ENCODE measurements at regions not wholly inside any gene's neighbourhood (a gene's known extent, or its start where the extent isn't known, plus 50 kb on each side); places are given as distances from the start of the nearest gene placed in this dataset.

DNA sequence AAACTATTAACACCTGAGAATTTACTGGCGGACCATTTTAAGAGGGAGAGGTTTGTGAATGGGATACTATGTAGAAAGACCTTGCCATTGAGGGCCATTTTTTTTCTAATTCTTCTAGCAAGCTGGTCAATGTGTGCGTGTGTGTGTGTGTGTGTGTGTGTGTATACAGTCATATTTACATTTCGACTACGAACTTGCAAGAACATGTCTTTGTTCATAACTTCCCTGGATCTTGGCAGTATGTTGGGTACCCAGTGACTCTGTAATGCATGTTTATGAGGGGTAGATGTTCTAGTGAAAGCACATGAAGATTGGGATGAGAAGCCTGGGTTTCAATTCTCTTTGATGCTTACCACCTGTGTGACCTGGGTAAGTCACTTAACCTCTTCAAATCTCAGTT is 133.6 kb downstream of the UBE2E3 start:
- H3K36me3 ChIP-seq (ENCODE audit: control insufficient read depth in 1 of 2, insufficient read depth in 2 of 2, low read length in 2 of 2), result no peaks in the 10 kb centered on the region
- no peaks in the 10 kb centered on the region for H3K4me1 ChIP-seq (ENCODE audit: control insufficient read depth in 1 of 2, insufficient read depth in 2 of 2, low read length in 2 of 2)
- no peak overlapping the region for H3K4me3 ChIP-seq (ENCODE audit: low read depth in 1 of 2, low read length in 2 of 2)
- no peak overlapping the region for H3K27ac ChIP-seq (ENCODE audit: low read length)
- H3K27me3 ChIP-seq (ENCODE audit: low read depth, low read length), result no peaks in the 10 kb centered on the region
- no peaks in the 10 kb centered on the region for H3K9me3 ChIP-seq (ENCODE audit: control insufficient read depth in 1 of 2, low read length in 2 of 2)

DNA sequence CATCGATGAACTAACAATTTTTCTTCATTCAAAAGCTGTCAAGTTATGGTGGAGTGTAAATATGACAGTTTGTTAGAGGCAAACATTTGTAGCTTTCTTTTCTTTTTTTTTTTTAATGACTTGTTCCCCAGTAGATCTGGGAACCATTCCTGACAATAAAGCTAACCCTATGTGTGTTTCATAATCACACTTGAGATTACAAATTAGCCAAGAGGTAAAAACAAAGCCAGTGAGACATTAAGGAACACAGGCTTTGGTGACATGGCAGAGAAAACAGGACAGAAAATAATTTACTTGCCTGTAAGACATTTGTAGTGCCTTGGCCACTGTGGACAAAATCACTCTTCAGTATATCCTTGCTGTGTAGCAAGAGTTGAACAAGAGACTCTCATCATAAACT is 135.9 kb downstream of the UBE2E3 start:
- H3K27ac ChIP-seq (ENCODE audit: low read length), result no peak overlapping the region
- no peaks in the 10 kb centered on the region for H3K9me3 ChIP-seq (ENCODE audit: control insufficient read depth in 1 of 2, low read length in 2 of 2)
- H3K36me3 ChIP-seq (ENCODE audit: control insufficient read depth in 1 of 2, insufficient read depth in 2 of 2, low read length in 2 of 2), result no peaks in the 10 kb centered on the region
- no peaks in the 10 kb centered on the region for H3K4me1 ChIP-seq (ENCODE audit: control insufficient read depth in 1 of 2, insufficient read depth in 2 of 2, low read length in 2 of 2)
- no peaks in the 10 kb centered on the region for H3K27me3 ChIP-seq (ENCODE audit: low read depth, low read length)
- H3K4me3 ChIP-seq (ENCODE audit: low read depth in 1 of 2, low read length in 2 of 2), result no peak overlapping the region

DNA sequence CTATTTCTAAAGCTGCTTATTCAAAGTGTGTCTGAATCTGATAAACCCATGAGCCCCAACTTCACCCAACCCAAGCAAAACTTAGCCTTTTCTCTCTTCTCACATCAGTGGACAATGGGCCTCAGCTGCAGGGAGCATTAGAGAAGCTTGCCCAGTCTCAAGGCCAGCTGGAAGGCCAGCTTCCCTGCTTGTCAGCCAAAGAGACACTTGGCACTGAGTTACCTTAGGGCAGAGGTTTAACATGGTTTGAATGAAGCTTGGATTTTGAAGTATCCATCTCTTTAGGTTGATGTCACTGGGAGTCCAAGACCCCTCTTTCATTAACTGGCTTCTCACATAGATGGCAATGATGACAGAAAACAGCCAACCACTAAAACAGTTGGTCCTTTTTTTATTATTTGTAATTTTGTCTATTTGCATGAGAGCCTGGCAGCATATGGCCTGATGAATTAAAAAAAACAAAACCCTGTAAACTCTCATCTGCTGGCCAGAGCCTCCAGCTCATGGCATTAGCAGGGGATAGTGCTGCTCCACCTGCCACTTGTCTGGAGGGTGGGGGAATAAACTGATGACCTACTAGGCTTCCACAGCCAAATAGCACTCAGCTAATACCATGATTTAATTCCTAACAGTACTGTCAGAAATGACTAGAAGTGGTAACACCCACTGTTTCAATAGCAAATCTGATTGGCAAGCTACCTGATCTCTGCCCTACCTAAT is 137.0 kb downstream of the UBE2E3 start:
- H3K36me3 ChIP-seq (ENCODE audit: control insufficient read depth in 1 of 2, insufficient read depth in 2 of 2, low read length in 2 of 2), result no peaks in the 10 kb centered on the region

DNA sequence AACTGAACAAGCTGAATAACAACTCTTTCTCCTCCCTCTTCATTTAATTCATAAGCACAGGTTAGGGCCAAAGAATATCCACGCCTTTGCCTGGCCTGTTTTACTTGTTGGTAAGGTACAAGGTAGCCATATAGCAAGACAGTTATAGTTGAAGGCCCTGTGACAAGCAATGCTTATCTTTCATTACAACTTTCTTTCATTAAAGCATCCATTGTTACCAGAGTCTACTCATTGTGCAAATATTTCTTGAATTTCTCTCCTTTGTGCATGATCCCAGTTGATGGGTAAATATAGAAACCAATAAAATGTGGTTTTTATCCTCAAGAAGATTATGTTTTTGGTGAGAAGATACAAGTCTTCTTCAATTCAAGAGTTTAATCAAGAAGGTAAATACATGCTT is 140.2 kb downstream of the UBE2E3 start:
- Histone ChIP-seq H3K27me3 (ENCODE audit: low read depth, low read length) (no peaks in the 10 kb centered on the region), H3K27ac (ENCODE audit: low read length) (no peak overlapping the region), H3K36me3 (ENCODE audit: control insufficient read depth in 1 of 2, insufficient read depth in 2 of 2, low read length in 2 of 2) (no peaks in the 10 kb centered on the region), H3K4me1 (ENCODE audit: control insufficient read depth in 1 of 2, insufficient read depth in 2 of 2, low read length in 2 of 2) (no peaks in the 10 kb centered on the region), H3K9me3 (ENCODE audit: control insufficient read depth in 1 of 2, low read length in 2 of 2) (no peaks in the 10 kb centered on the region), H3K4me3 (ENCODE audit: low read depth in 1 of 2, low read length in 2 of 2) (no peak overlapping the region)

More for the DNA sequence above, 137.0 kb downstream of the UBE2E3 start:
- no peaks in the 10 kb centered on the region for H3K27me3 ChIP-seq (ENCODE audit: low read depth, low read length)
- no peaks in the 10 kb centered on the region for H3K9me3 ChIP-seq (ENCODE audit: control insufficient read depth in 1 of 2, low read length in 2 of 2)
- H3K4me3 ChIP-seq (ENCODE audit: low read depth in 1 of 2, low read length in 2 of 2), result no peak overlapping the region
- no peaks in the 10 kb centered on the region for H3K4me1 ChIP-seq (ENCODE audit: control insufficient read depth in 1 of 2, insufficient read depth in 2 of 2, low read length in 2 of 2)
- H3K27ac ChIP-seq (ENCODE audit: low read length), result no peak overlapping the region

DNA sequence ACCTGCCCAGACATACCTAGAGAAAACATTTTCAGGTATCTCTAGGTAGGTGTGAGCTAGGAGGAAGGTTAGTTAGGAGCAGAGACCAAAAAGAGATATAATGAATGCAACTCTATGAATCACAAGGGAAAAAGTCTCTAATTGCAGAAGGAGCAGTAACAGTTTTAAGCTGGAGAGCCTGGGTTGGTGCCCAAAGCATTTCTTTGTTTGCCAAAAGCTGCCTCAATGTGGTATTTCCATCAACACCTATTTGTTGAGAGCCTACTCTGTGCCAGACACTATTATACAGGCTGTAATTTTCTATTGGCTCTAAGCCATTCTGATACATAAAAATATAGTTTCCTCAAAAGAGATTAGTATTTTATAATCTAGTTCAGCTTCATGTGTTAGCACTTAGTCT is 141.6 kb downstream of the UBE2E3 start:
- Histone ChIP-seq H3K9me3 (ENCODE audit: control insufficient read depth in 1 of 2, low read length in 2 of 2) (no peaks in the 10 kb centered on the region), H3K4me3 (ENCODE audit: low read depth in 1 of 2, low read length in 2 of 2) (no peak overlapping the region), H3K4me1 (ENCODE audit: control insufficient read depth in 1 of 2, insufficient read depth in 2 of 2, low read length in 2 of 2) (no peaks in the 10 kb centered on the region), H3K27ac (ENCODE audit: low read length) (no peak overlapping the region), H3K36me3 (ENCODE audit: control insufficient read depth in 1 of 2, insufficient read depth in 2 of 2, low read length in 2 of 2) (no peaks in the 10 kb centered on the region), H3K27me3 (ENCODE audit: low read depth, low read length) (no peaks in the 10 kb centered on the region)

DNA sequence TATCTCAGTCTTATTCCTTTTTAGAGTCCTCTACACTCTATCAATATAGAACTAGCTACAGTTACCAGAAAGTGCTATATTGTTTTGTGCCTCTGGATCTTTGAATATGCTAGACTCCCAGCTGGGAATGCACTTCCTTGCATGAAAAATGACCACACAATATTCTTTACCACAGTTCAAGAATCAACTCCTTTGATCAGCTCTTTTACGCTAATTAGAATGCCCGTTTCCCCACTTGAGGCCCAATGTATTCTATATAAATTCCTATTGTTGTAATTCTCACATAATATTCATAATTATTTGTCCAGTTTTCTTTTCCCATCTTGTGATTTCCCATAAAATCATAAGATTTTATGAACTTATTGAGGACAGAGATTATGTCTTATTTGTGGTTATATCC is 142.2 kb downstream of the UBE2E3 start:
- Histone ChIP-seq H3K4me1 (ENCODE audit: control insufficient read depth in 1 of 2, insufficient read depth in 2 of 2, low read length in 2 of 2) (no peaks in the 10 kb centered on the region), H3K36me3 (ENCODE audit: control insufficient read depth in 1 of 2, insufficient read depth in 2 of 2, low read length in 2 of 2) (no peaks in the 10 kb centered on the region), H3K27ac (ENCODE audit: low read length) (no peak overlapping the region), H3K27me3 (ENCODE audit: low read depth, low read length) (no peaks in the 10 kb centered on the region), H3K4me3 (ENCODE audit: low read depth in 1 of 2, low read length in 2 of 2) (no peak overlapping the region), H3K9me3 (ENCODE audit: control insufficient read depth in 1 of 2, low read length in 2 of 2) (no peaks in the 10 kb centered on the region)

DNA sequence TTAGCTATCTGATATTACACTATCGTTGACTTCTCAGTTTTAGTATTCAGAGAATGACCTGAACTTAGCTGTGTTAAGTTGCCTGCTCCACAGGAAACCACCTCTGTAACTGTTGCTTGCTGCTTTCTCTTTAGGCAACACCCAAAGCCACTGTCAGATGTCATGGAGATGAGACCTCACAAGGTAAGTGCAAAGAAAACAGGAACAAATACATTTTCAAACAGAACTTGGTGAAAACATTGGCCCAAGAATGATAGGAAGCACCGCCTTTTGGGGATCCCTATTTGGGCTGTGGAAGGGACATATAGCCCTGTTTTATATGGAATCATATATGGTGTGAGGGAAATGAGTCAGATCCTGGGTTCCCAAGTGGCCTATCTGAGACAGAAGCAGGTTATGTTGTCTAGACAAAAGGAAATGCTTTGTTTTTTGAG is 143.4 kb downstream of the UBE2E3 start:
- Histone ChIP-seq H3K27me3 (ENCODE audit: low read depth, low read length) (no peaks in the 10 kb centered on the region), H3K27ac (ENCODE audit: low read length) (no peak overlapping the region), H3K4me1 (ENCODE audit: control insufficient read depth in 1 of 2, insufficient read depth in 2 of 2, low read length in 2 of 2) (no peaks in the 10 kb centered on the region), H3K9me3 (ENCODE audit: control insufficient read depth in 1 of 2, low read length in 2 of 2) (no peaks in the 10 kb centered on the region), H3K4me3 (ENCODE audit: low read depth in 1 of 2, low read length in 2 of 2) (no peak overlapping the region), H3K36me3 (ENCODE audit: control insufficient read depth in 1 of 2, insufficient read depth in 2 of 2, low read length in 2 of 2) (no peaks in the 10 kb centered on the region)

DNA sequence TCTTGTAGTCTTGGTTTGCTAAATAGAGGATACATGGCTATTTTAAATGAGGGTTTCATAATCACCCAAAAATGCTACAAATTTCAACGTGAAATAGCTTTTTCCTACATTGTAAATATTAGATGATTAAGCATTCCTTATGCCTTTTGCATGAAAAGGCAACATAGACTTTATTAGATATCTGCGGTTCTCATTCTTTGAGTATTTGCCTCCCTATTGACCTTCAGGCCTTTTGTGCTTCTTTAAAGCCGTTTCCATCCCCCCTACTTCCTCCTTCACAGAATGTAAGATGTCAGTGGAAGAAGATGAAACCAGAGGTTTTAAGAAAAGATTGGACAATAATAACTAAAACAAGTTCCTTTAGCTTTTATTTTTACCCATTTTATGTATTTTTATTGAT is 144.1 kb downstream of the UBE2E3 start:
- H3K9me3 ChIP-seq (ENCODE audit: control insufficient read depth in 1 of 2, low read length in 2 of 2), result no peaks in the 10 kb centered on the region
- H3K27me3 ChIP-seq (ENCODE audit: low read depth, low read length), result no peaks in the 10 kb centered on the region
- peak overlapping the region; percentile 43 for H3K27ac ChIP-seq (ENCODE audit: low read length)
- no peaks in the 10 kb centered on the region for H3K4me1 ChIP-seq (ENCODE audit: control insufficient read depth in 1 of 2, insufficient read depth in 2 of 2, low read length in 2 of 2)
- no peaks in the 10 kb centered on the region for H3K36me3 ChIP-seq (ENCODE audit: control insufficient read depth in 1 of 2, insufficient read depth in 2 of 2, low read length in 2 of 2)
- no peak overlapping the region for H3K4me3 ChIP-seq (ENCODE audit: low read depth in 1 of 2, low read length in 2 of 2)

DNA sequence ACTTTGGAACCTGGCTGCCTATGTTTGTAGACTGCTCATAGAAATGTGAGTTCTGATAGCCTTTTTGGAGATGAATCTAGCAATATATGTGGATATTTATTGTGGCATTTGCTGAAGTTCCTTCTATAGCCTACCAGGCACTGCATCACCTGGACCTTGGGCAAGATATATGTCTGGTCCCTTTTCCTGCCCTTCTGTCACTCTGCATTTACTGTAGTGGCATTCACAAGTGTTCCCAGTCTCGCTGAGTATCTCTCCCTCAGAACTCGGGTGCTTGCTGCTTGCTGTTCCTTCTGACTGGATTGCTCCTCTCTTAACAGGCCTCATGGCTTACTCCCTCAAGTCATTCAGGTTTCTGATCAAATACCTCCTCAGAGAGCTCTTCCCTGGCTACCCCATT is 145.0 kb downstream of the UBE2E3 start:
- no peaks in the 10 kb centered on the region for H3K9me3 ChIP-seq (ENCODE audit: control insufficient read depth in 1 of 2, low read length in 2 of 2)
- no peaks in the 10 kb centered on the region for H3K4me1 ChIP-seq (ENCODE audit: control insufficient read depth in 1 of 2, insufficient read depth in 2 of 2, low read length in 2 of 2)
- H3K27me3 ChIP-seq (ENCODE audit: low read depth, low read length), result no peaks in the 10 kb centered on the region
- peak overlapping the region; percentile 6 for H3K27ac ChIP-seq (ENCODE audit: low read length)
- no peak overlapping the region for H3K4me3 ChIP-seq (ENCODE audit: low read depth in 1 of 2, low read length in 2 of 2)
- no peaks in the 10 kb centered on the region for H3K36me3 ChIP-seq (ENCODE audit: control insufficient read depth in 1 of 2, insufficient read depth in 2 of 2, low read length in 2 of 2)

DNA sequence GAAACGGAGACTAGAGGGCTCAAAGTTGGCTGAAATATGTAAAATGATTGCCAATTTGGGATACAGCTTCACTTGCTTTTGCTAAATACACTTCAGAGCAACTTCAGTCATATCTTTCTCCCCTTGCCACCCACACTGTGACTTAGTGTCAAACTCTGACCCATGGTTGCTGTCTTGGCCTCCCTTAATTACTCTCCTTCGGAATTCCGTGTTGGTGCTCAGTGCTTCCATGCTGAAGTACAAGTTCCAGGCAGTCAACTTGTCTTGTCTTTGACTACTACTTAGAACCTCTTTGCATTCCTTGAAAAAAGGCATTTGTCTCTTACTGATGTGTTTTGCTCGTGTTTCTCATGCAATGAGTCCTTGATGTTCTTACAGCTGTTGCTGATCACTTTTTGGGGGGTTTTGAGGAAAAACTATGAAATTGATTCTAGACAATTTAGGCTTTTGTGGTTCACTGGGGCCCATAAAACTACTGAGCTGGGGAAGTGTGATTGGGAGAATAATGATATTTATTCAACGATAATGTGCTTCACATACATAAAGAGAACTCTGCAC is 146.0 kb downstream of the UBE2E3 start:
- Histone ChIP-seq H3K9me3 (ENCODE audit: control insufficient read depth in 1 of 2, low read length in 2 of 2) (no peaks in the 10 kb centered on the region), H3K4me1 (ENCODE audit: control insufficient read depth in 1 of 2, insufficient read depth in 2 of 2, low read length in 2 of 2) (no peaks in the 10 kb centered on the region), H3K36me3 (ENCODE audit: control insufficient read depth in 1 of 2, insufficient read depth in 2 of 2, low read length in 2 of 2) (no peaks in the 10 kb centered on the region), H3K4me3 (ENCODE audit: low read depth in 1 of 2, low read length in 2 of 2) (no peak overlapping the region), H3K27ac (ENCODE audit: low read length) (no peak overlapping the region), H3K27me3 (ENCODE audit: low read depth, low read length) (no peaks in the 10 kb centered on the region)

DNA sequence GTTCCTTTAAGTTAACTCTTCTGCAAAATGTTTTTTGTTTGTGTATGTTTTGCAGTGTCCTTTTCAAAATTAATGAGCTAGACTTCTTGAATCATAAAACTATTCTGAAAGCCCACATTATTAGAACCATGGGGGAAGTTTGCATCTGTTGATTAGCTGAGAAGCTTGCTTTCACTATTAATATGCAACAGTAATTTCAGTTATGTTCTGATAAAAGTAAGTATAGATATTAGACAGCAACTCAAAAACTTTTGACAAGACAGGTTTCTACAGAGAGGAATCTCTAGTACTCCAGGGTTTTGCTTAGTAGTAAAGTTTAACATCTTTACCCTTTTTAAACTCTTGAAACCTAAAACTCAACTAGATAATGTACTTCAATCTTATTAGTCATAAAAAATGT is 147.8 kb downstream of the UBE2E3 start:
- Histone ChIP-seq H3K4me3 (ENCODE audit: low read depth in 1 of 2, low read length in 2 of 2) (no peak overlapping the region), H3K27ac (ENCODE audit: low read length) (no peak overlapping the region), H3K36me3 (ENCODE audit: control insufficient read depth in 1 of 2, insufficient read depth in 2 of 2, low read length in 2 of 2) (no peaks in the 10 kb centered on the region), H3K9me3 (ENCODE audit: control insufficient read depth in 1 of 2, low read length in 2 of 2) (no peaks in the 10 kb centered on the region), H3K27me3 (ENCODE audit: low read depth, low read length) (no peaks in the 10 kb centered on the region), H3K4me1 (ENCODE audit: control insufficient read depth in 1 of 2, insufficient read depth in 2 of 2, low read length in 2 of 2) (no peaks in the 10 kb centered on the region)

Data from muscle layer of duodenum (tissue), 2 donors.